ENCODE measurements at regions not wholly inside any gene's neighbourhood (a gene's known extent, or its start where the extent isn't known, plus 50 kb on each side); places are given as distances from the start of the nearest gene placed in this dataset.

- H3K4me3 ChIP-seq, result no peak overlapping the region
- no peaks in the 10 kb centered on the region for H3K4me1 ChIP-seq (replicated peaks in 1 of 2)
- in situ Hi-C loops (cut with MboI; ENCODE audit: low pct_unique_long_range_greater_than_20kb in 2 of 9, low sequenced_read_pairs in 9 of 9, unreplicated experiment in 9 of 9), result no loop called here
- H3K27ac ChIP-seq, result no peak overlapping the region
- no peak for ATAC-seq (replicated peaks in 6 of 8)
These were observed 62.6 kb downstream of the MIS18A start for GRCh38 chr21:32216293-32216692.

- Histone ChIP-seq H3K4me1 (replicated peaks in 1 of 2) (no peaks in the 10 kb centered on the region), H3K27ac (no peak overlapping the region), H3K4me3 (no peak overlapping the region)
- WGBS, 10 experiments, result 33 to 100% (median 83%) methylated on average over 1 to 5 of the region's 5 CpGs; no CpG with 5 or more reads in 1 of the 10 experiments
- in situ Hi-C loops (cut with MboI; ENCODE audit: low pct_unique_long_range_greater_than_20kb in 2 of 9, low sequenced_read_pairs in 9 of 9, unreplicated experiment in 9 of 9), result no loop called here
- no peak for ATAC-seq (replicated peaks in 6 of 8)
These were observed 63.6 kb downstream of the MIS18A start for GRCh38 chr21:32215306-32215685.

GRCh38 chr21:32214654-32215305 is 64.1 kb downstream of the MIS18A start:
- WGBS, 10 experiments, result 38 to 93% (median 83%) methylated on average over 1 to 3 of the region's 5 CpGs; no CpG with 5 or more reads in 5 of the 10 experiments
- in situ Hi-C loops (cut with MboI; ENCODE audit: low pct_unique_long_range_greater_than_20kb in 2 of 9, low sequenced_read_pairs in 9 of 9, unreplicated experiment in 9 of 9), result no loop called here
- no peak for ATAC-seq (replicated peaks in 6 of 8)

GRCh38 chr21:32212116-32212515 is 66.7 kb downstream of the MIS18A start:
- no peak for ATAC-seq (replicated peaks in 6 of 8)
- in situ Hi-C loops (cut with MboI; ENCODE audit: low pct_unique_long_range_greater_than_20kb in 2 of 9, low sequenced_read_pairs in 9 of 9, unreplicated experiment in 9 of 9), result no loop called here
- 29 to 100% (median 81%) methylated on average over 1 to 4 of the region's 4 CpGs; no CpG with 5 or more reads in 3 of the 10 experiments for WGBS, 10 experiments

More at GRCh38 chr21:32214654-32215305, 64.1 kb downstream of the MIS18A start:
- Histone ChIP-seq H3K4me3 (no peak overlapping the region), H3K4me1 (replicated peaks in 1 of 2) (no peaks in the 10 kb centered on the region), H3K27ac (no peak overlapping the region)

GRCh38 chr21:32211306-32211705 is 67.5 kb downstream of the MIS18A start:
- Histone ChIP-seq H3K4me3 (no peak overlapping the region), H3K27ac (no peak overlapping the region), H3K4me1 (replicated peaks in 1 of 2) (no peaks in the 10 kb centered on the region)
- 0 to 100% (median 84%) methylated on average over 1 to 2 of the region's 3 CpGs; no CpG with 5 or more reads in 4 of the 10 experiments for WGBS, 10 experiments
- in situ Hi-C loops (cut with MboI; ENCODE audit: low pct_unique_long_range_greater_than_20kb in 2 of 9, low sequenced_read_pairs in 9 of 9, unreplicated experiment in 9 of 9), result no loop called here
- no peak for ATAC-seq (replicated peaks in 6 of 8)

More at GRCh38 chr21:32212116-32212515, 66.7 kb downstream of the MIS18A start:
- Histone ChIP-seq H3K4me3 (no peak overlapping the region), H3K27ac (no peak overlapping the region), H3K4me1 (replicated peaks in 1 of 2) (no peaks in the 10 kb centered on the region)

GRCh38 chr21:32209580-32209979 is 69.3 kb downstream of the MIS18A start:
- no peak overlapping the region for H3K4me3 ChIP-seq
- WGBS, 10 experiments, result 60 to 100% (median 84%) methylated on average over 1 to 4 of the region's 4 CpGs; no CpG with 5 or more reads in 4 of the 10 experiments
- in situ Hi-C loops (cut with MboI; ENCODE audit: low pct_unique_long_range_greater_than_20kb in 2 of 9, low sequenced_read_pairs in 9 of 9, unreplicated experiment in 9 of 9), result no loop called here
- H3K27ac ChIP-seq, result no peak overlapping the region
- no peak for ATAC-seq (replicated peaks in 6 of 8)
- no peaks in the 10 kb centered on the region for H3K4me1 ChIP-seq (replicated peaks in 1 of 2)

GRCh38 chr21:32207406-32207716 is 71.5 kb downstream of the MIS18A start:
- H3K4me3 ChIP-seq, result no peak overlapping the region
- no peaks in the 10 kb centered on the region for H3K4me1 ChIP-seq (replicated peaks in 1 of 2)
- WGBS, 10 experiments, result 50 to 100% (median 83%) methylated on average over 1 to 2 of the region's 2 CpGs; no CpG with 5 or more reads in 3 of the 10 experiments
- in situ Hi-C loops (cut with MboI; ENCODE audit: low pct_unique_long_range_greater_than_20kb in 2 of 9, low sequenced_read_pairs in 9 of 9, unreplicated experiment in 9 of 9), result no loop called here
- ATAC-seq (replicated peaks in 6 of 8), result peak in 1 of 8 experiments; percentile 24
- no peak overlapping the region for H3K27ac ChIP-seq

GRCh38 chr21:32206631-32207405 is 72.0 kb downstream of the MIS18A start:
- WGBS, 10 experiments, result 21 to 90% (median 71%) methylated on average over 2 to 16 of the region's 16 CpGs
- in situ Hi-C loops (cut with MboI; ENCODE audit: low pct_unique_long_range_greater_than_20kb in 2 of 9, low sequenced_read_pairs in 9 of 9, unreplicated experiment in 9 of 9), result no loop called here
- Histone ChIP-seq H3K27ac (no peak overlapping the region), H3K4me3 (no peak overlapping the region), H3K4me1 (replicated peaks in 1 of 2) (no peaks in the 10 kb centered on the region)
- ATAC-seq (replicated peaks in 6 of 8), result peak in 1 of 8 experiments; percentile 24

GRCh38 chr21:32203877-32204480 is 74.9 kb downstream of the MIS18A start:
- H3K4me1 ChIP-seq (replicated peaks in 1 of 2), result no peaks in the 10 kb centered on the region
- ATAC-seq (replicated peaks in 6 of 8), result no peak
- no peak overlapping the region for H3K4me3 ChIP-seq
- WGBS, 10 experiments, result 50 to 100% (median 89%) methylated on average over 1 to 4 of the region's 6 CpGs; no CpG with 5 or more reads in 3 of the 10 experiments
- no peak overlapping the region for H3K27ac ChIP-seq
- in situ Hi-C loops (cut with MboI; ENCODE audit: low pct_unique_long_range_greater_than_20kb in 2 of 9, low sequenced_read_pairs in 9 of 9, unreplicated experiment in 9 of 9), result no loop called here

GRCh38 chr21:32200029-32200428 is 78.8 kb downstream of the MIS18A start:
- Histone ChIP-seq H3K4me3 (no peak overlapping the region), H3K27ac (no peak overlapping the region), H3K4me1 (replicated peaks in 1 of 2) (no peaks in the 10 kb centered on the region)
- WGBS, 10 experiments, result 58 to 100% (median 95%) methylated on average over 2 to 5 of the region's 5 CpGs; no CpG with 5 or more reads in 1 of the 10 experiments
- no peak for ATAC-seq (replicated peaks in 6 of 8)
- in situ Hi-C loops (cut with MboI; ENCODE audit: low pct_unique_long_range_greater_than_20kb in 2 of 9, low sequenced_read_pairs in 9 of 9, unreplicated experiment in 9 of 9), result no loop called here

- no peak for ATAC-seq (replicated peaks in 6 of 8)
- Histone ChIP-seq H3K4me3 (no peak overlapping the region), H3K4me1 (replicated peaks in 1 of 2) (no peaks in the 10 kb centered on the region), H3K27ac (no peak overlapping the region)
- 0 to 100% (median 89%) methylated on average over 1 to 7 of the region's 8 CpGs; no CpG with 5 or more reads in 2 of the 10 experiments for WGBS, 10 experiments
- in situ Hi-C loops (cut with MboI; ENCODE audit: low pct_unique_long_range_greater_than_20kb in 2 of 9, low sequenced_read_pairs in 9 of 9, unreplicated experiment in 9 of 9), result loop anchor here in 1 of 9 experiments (25.0 kb wide), 1 partner anchor 111 kb away; no protein-coding TSS in a partner anchor
These were observed 80.5 kb downstream of the MIS18A start for GRCh38 chr21:32198384-32198783.

GRCh38 chr21:32197896-32198295 is 81.0 kb downstream of the MIS18A start:
- H3K4me1 ChIP-seq (replicated peaks in 1 of 2), result no peaks in the 10 kb centered on the region
- in situ Hi-C loops (cut with MboI; ENCODE audit: low pct_unique_long_range_greater_than_20kb in 2 of 9, low sequenced_read_pairs in 9 of 9, unreplicated experiment in 9 of 9), result loop anchor here in 1 of 9 experiments (25.0 kb wide), 1 partner anchor 111 kb away; no protein-coding TSS in a partner anchor

GRCh38 chr21:32196001-32196400 is 82.8 kb downstream of the MIS18A start:
- H3K4me1 ChIP-seq (replicated peaks in 1 of 2), result no peaks in the 10 kb centered on the region
- 0 to 96% (median 71%) methylated on average over 1 to 4 of the region's 4 CpGs; no CpG with 5 or more reads in 4 of the 10 experiments for WGBS, 10 experiments
- in situ Hi-C loops (cut with MboI; ENCODE audit: low pct_unique_long_range_greater_than_20kb in 2 of 9, low sequenced_read_pairs in 9 of 9, unreplicated experiment in 9 of 9), result loop anchor here in 1 of 9 experiments (25.0 kb wide), 1 partner anchor 109 kb away; no protein-coding TSS in a partner anchor
- H3K4me3 ChIP-seq, result no peak overlapping the region
- no peak overlapping the region for H3K27ac ChIP-seq
- no peak for ATAC-seq (replicated peaks in 6 of 8)

More at GRCh38 chr21:32197896-32198295, 81.0 kb downstream of the MIS18A start:
- ATAC-seq (replicated peaks in 6 of 8), result no peak
- H3K4me3 ChIP-seq, result no peak overlapping the region
- H3K27ac ChIP-seq, result no peak overlapping the region
- 0 to 81% (median 30%) methylated on average over 1 to 2 of the region's 2 CpGs; no CpG with 5 or more reads in 2 of the 10 experiments for WGBS, 10 experiments
